ENCODE measurements at regions not wholly inside any gene's neighbourhood (a gene's known extent, or its start where the extent isn't known, plus 50 kb on each side); places are given as distances from the start of the nearest gene placed in this dataset.

DNA sequence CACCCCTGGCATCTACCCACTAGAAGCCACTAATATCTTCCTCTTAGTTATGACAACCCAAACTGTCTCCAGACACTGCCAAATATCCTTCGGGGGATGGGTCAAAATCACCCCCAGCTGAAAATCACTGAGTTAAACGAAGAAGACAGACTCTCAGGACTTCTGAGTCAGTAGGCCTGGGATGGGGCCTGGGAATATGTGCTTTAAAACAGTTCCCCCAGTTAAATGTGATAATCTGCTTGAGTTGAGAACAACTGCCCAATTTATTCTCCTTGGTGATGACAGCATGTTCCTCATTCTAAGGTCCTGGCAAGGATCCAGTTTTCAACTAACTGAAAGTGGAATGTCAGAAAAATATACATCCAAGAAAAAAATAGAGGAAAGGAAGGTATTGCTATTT is 52.4 kb downstream of the CBLL2 start:
- DNase-seq, result no peak

DNA sequence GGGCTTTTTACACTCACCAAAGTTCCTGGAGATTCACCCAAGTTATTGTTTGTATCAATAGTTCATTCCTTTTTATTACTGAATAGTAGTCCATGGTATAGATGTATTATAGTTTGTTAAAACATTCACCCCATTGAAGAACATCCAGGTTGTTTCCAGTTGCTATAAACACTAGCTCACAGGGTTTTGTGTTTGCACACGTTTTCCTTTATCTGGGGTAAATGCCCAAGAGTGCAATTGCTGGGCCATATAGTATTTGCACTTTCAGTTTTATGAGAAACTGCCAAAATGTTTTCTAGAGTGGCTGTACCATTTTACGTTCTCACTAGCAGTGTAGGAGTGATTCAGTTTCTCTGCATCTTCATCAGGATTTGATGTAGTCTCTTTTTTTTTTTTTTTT is 57.1 kb downstream of the CBLL2 start:
- no peak for DNase-seq

DNA sequence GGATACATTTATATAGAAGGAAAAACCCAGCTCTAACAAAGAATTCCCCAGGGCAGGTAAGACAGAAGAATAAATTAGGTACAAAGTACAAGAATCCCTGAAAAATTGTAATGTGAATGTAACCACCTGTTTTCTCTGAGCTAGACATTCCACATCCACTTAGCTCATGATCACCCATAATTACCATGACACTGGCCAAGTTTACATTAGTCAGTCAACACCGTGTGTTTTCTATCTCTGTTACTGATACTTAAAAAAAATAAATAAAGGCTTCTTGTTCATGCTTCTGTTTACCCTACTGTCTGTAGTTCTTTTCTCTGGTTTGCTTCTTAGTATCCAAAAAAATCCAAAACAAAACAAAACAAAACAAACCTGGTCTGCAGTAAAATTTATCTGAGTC is 66.0 kb downstream of the CBLL2 start:
- no peak for DNase-seq

DNA sequence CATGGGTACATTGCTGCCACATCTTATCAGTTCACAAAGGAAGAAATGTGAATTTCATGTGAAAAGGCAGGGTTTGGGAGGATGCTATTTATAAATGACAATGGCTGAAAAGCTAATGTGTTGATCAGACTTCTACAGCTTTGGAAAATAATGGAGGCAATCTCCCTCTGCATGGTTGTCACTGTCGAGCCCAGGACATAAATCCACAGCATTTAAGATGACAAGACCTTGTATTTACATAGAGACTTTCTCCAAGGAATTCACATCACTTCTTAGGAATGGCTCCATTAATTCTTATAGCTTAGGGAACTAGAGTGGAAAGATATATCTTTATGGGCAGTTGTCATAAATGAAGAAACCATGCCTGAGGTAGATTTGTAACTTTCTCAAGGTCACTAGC is 66.7 kb downstream of the CBLL2 start:
- DNase-seq, result no peak

DNA sequence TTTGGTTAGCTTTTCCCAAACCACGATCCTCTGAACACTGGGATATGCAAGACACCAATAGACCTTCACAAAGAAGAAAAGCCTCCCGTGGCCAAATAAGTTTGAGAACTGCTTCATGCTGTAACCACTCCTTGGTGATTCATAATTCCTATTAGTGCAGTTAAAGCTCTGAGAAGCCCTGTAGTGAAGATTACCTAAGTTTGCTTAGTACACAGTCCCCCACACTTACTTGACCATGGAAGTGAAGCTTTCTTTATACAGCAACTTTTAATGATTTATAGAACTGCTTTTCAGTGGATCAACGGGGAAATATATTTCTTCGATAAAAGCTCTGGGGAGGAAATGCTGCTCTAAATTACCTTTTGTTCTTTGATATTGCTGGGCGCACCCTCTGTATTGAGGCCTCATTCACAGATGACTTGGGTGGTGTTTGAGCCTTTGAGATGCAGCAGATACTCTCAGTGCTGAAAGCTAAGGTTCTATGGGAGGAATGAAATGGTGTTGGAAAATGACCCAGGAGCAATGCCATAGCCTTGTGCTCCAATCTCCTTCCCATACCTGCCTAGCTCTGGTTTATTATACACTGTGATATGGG is 67.4 kb downstream of the CBLL2 start:
- DNase-seq, result no peak

DNA sequence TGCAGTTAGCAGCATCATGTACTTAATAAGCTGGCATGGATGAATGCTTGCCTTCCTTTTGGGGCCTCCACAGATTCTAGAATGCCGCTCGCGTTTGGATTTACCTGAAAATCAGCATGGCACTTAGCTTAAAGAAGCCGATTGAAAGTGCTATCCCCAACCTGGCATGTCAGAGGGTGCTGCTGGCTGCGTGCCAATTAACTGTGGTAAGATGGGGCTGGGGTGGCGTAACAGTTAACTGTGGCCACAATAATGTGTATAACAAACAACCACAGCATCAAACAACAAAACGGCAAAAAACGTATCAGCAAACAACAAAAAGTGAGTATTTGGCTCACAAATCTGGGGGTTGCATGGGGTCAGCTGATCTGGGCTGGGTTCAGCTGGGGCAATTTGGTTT is 70.5 kb downstream of the CBLL2 start:
- DNase-seq, result no peak

DNA sequence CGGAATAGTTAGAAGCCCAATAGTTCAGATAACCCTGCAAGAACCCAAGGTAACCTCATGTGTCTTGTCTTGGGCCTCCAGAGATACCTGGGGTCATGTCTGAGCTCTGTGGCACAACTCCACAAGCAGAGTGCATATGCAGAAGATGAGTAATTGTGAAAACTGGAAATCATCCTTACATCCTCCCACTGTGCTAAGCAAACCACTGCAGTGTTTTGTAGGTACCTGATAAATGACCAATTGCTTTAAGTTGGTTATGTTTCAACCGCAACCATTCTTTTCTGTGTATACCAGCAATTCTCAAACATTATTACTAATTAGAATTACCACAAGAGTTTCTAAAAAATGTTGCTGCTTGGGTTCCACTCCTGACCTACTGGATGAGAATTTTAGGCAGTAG is 73.2 kb downstream of the CBLL2 start:
- no peak for DNase-seq

DNA sequence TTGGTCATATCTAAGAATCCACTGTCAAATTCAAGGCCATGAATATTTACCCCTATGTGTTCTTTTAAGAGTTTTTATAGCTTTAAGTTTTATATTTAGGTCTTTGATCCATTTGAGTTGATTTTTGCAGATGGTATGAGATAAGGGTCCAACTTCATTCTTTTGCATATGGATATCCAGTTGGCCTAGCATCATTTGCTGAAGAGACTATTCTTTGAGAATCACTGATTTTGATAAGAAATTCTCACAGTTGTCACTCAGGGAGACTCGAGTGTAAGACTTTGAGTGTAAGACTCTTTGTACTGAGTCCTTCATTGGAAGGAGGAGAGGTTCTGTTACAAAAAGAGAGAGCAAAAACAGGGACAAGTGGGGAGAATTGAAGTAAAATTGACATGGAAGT is 74.8 kb downstream of the CBLL2 start:
- no peak for DNase-seq

DNA sequence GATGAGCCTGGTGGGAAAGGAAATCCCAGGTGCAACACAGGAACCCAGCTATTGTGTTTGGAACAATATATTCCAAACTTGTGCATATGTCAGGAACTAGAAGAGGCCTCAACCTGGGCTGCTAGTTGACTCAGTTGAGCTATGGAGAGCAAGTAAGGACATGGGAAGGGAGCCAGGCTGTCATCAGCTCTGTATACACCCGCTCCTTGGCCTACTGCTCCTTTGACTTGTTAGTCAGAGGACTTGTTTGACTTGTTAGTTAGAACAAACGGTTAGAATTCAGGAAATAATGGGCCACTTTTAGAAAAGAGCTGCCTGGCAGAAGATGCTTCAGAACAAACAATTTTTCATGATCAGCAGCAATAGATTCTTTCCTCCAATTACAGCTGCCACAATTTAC is 76.4 kb downstream of the CBLL2 start:
- DNase-seq, result no peak

DNA sequence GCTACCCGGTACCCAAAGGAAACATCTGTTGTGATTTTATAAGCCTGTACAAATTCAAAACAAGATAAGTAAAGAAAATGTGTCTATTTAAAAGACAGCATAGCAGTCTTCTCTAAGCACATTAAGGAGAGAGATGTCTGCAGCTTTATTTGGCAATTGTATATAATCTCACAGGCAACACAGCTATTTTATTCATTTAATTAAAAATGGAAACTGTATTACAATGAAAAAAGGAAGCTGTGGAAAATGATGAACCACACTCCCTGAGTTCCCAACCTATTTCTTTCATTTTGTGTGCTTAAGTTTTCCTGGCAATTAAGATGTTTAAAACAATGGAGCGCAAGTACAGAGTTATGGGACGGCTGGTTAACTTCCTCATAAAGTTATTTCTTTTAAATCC is 78.4 kb downstream of the CBLL2 start:
- no peak for DNase-seq

DNA sequence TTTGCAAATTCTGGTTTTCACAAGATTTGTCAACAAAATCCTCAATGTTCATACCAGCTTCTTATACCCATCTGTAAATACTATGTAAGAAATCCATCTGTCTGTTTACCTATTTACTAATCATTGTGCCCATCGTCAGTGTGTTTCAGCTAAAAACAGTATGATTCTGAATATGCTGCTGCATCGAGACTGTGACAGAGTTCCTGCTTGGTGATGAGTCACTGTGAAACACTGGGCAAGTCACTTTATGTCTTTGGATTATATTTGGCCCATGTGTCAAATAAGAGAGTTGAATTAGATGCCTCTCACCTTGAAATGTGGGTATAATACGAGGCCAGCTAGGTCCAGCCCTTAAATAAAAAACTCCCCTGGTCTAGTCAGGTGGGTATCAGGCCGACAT is 79.3 kb downstream of the CBLL2 start:
- no peak for DNase-seq

DNA sequence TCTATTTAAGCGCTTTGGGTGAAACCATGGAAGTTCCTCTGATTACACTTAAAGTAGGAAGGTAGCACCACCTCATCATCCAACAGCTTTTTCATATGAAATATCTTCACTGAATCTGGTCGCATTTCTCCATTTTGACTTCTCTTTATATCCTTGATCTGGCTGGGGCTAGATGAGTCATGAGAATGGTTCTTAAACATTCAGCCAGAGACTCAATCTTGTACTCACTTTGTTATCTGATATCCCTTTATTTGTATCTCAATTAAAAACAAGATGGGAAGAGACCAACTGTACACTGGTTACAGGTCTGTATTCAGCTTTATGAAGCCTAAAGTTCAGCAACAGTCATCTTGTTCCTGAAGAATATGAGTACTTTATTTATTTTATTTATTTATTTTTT is 84.9 kb downstream of the CBLL2 start:
- DNase-seq, result no peak

DNA sequence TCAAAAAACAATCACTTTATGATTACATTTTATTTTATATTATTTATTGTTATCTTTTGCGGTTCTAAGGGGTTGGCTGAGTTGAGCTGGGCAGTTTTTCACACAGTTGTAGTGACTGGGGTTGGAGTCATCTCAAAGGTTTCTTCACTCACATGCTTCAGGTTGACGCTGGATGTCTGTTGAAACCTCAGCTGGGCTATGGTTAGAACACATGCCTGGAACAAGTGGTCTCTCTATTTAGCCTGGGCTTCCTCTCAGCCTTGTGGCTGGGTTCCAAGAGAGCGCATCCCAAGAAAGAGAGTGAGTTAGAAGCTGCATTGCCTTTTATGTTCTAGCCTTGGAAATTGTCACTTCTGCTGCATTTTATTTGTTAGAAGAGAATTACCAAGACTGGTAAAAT is 87.4 kb downstream of the CBLL2 start:
- no peak for DNase-seq

DNA sequence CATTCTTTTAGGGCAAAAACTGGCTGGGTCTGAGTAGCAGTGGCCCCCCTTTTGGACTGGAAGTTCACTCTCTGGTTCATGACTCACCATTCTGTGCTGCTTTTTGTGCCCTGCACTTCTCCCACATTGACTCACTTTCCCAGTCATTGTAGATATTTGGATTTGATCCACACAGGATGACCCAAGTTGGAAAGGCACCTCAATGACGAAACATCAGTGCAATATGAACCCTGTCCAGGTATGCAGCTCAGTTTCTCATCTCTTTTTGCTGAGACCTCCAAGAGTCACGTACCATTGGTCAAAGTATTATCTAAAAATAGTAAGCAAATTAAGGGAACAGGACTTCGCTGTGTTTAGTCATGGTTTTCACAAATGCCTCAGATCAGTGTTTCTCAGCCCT is 92.7 kb downstream of the CBLL2 start:
- no peak for DNase-seq

DNA sequence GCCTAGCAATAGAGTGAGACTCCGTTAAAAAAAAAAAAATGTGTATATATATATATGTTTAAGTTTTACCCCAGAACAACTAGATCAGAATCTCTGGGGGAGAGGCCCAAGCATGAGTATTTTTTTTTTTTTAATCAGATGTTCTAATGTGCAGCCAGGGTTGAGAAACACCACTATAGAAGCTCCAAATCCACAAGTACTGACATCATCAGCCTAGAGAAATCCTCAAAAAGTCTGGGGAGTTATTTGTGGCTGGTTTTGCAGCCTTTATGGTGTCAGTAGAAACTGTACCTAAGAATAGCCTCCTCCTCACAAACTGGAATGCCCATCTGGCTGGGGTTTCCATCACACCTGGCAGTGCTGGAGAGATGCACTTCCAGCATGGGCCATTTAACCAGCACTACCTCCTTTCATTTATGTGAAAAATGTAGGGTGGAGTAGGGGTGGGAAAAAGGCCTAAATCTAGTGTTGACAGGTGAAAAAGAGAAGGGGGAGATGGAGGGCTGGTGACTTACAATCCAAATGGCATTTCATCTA is 93.5 kb downstream of the CBLL2 start:
- no peak for DNase-seq

DNA sequence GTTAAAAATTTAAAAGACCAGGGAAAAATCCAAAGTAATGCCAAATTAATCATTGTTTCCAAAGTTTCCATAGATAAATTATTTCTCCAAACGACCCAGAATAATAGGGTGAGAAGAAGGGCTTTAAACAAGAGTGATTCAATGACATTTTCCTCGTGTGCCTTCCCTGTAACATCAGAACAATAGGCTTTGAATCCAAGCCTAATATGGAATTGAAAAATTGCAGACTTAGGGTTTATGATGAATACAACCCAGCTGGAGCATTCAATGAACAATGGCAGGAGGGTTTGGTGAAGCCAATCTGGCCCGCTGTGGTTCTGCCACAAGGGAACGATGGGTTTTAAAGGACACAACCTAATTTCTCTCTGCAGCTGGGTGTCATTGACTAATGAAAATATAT is 94.2 kb downstream of the CBLL2 start:
- no peak for DNase-seq

DNA sequence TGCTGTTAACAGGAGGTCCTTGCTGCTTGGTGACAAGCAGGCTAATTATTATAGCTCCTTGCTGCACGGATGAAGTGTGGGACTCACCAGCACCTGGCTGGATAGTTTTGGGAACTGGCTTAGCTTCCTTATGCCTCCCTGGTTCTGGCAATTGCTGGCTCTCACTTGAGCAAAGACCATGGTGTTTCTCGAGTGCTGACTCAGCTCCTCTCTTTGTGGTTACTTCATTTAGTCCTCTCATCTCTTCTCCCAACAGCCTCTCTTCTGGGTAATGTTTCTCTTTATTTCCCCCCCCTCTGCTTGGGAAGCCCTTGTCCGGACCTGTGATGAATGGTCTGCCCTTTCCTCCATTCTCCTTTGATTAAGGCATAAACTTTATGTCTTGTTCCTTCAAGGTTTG is 100.4 kb downstream of the CBLL2 start:
- no peak for DNase-seq

DNA sequence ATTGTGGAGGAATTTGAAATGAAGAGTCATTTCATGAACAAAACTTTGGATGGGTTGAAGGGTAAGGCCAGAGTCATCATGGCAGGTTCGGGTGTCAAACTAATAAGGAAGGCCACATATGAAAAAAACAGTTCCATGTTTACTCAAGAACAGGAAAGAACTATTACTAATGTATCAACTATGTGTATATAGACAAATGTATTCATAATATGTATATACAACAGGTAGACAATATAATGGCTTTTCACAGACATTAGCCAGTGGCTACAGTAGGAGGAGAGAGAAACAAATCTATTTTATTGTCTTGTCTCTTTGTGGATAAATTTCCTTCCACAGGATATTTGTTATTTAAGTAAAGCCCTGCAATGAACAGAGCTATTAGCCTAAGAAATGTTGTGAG is 101.1 kb downstream of the CBLL2 start:
- DNase-seq, result no peak

DNA sequence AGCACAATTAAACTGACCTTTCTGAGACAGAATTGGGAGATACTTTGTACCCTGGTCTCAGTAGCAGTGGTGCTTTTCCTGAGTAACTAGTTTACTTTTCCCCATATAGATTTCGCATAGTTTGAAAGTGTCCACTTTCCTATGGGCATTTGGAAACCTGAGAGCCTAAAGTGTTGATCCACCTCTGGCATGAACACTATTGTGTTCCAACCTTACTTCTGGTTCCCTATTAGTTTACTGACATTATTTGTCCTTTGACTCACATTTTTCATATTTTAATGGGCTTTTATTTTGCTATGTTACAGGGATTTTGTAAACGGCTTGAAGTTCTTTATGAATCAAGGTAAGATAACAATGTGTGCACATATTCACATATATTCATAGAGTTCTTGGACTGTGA is 103.7 kb downstream of the CBLL2 start:
- DNase-seq, result no peak

DNA sequence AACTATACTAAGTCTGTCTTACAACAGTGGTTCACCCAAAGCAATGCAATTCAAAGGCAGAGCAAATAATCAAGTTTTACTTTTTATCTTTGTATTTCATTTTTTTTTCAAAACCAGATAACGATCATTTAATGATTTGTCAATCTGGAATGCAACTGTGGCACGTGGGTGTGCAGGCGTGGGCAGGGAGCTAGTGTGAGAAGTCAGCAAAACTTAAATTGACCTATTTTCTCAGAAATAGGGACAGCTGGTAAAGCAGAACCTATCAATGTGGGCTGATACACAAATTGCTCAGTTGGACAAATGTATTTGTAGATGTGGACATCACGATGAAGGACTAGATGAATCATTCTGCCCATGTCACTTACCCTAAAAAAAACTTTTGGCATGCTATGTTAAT is 105.6 kb downstream of the CBLL2 start:
- no peak for DNase-seq

DNA sequence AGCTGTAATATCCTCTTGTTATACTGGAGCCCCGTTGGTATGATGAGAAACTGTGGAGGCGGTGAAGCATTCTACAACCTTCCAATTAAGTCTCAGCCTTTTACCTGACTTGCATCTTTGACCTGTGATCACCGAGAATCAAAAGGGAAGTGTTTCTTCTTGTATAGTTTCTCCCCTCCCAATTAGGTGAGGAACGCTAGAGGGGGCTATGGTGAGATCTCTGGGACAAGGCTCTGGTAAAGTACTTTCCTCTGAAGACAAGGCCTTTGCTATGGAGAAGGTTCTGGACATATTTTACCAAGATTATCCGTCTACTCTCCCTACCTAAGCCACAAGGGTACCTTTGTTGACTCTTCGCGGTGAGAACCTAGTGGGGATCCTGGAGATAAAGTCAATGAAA is 111.3 kb downstream of the CBLL2 start:
- DNase-seq, result no peak

DNA sequence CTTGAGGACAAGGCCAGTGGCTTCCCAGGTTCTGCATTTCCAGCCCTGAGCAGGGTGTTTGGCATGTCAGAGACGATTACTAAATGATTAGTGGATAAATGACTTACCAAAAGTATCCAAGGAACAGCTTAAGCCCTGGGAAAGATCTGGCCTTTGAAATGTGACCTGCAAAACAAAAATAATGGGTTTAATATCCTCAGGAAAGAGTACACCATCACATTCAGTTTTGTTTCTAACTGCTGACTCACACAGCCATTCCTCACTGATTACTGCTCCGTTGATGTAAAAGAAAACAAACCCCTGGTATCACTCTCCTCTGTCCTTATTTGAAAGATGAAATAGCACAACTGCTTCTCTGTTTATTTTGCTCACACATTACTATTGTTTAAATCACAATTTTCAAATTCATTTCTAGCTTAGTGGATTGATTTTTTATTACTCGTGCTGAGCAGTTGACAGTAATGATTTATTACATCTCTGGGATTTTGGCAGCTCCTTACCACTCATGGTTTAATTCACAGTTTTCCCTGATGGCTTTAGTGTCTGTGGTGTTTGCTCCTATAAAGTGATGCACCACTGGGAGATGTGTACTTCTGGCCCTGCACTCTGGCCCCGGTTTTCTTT is 117.0 kb downstream of the CBLL2 start:
- DNase-seq, result no peak

DNA sequence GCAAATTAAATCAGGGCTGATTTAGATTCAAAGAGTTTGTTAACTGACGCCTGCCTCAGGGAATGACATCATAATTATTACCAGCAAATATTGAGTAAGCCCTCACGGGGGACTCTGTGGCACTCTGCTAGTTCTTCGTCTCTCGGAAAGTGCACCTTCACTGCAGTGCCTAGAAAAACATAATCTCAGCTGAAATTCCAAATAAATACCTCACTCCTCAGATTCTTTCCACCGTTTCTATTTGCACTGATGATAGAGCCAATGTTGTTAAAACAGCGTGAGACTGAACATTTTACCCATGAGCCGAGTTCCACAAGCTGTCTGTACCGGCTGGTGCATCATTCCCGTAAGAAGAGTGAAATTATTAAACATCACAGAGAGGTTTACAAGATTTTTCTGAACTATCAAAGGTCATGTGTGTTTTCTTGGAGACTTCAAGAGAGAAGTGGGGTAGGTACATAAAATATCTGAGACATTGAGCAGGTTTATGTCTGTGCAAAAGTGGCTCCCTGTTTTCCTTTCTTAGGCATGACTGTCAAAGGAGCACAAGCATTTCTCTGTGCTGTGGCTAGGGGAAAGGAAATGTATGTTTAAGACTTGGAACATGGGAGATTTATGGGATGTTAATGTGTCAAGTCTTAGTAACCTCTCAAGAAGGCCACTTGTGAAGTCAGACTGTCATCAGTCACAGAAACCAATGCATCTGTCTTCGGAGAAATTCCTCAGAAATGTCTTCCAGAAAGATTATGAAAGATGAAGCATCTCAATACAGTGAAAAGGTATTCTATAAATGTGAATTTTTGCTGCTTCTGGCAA is 119.6 kb downstream of the CBLL2 start:
- no peak for DNase-seq

DNA sequence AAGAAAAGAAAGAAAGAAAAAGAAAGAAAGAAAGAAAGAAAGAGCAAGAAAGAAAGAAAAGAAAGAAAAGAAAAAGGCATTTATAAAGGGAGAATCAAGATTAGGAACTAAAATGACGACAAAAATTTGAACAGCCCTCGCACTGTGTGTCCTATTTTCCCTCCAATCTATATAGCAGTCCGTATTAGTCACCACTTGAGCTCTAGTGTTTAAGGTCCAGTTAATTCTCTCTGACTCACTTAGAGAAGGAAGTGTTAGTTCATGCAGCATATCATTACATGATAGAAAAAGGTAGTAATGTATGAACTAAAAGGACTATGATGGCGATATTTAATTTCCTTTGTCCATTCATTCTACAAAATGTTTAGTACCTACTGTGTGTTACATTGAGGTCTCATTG is 122.7 kb downstream of the CBLL2 start:
- DNase-seq, result no peak

Measured in right kidney (tissue), 1 donor.